Thyroid gland (tissue), 4 donors: ENCODE measurements at regions not wholly inside any gene's neighbourhood (a gene's known extent, or its start where the extent isn't known, plus 50 kb on each side); places are given as distances from the start of the nearest gene placed in this dataset.

Source experiments
- POLR2A ChIP-seq, 2 donors: fragments of 450-650 bp; IDR thresholded peaks; one replicate each; pipeline ENCODE4 v1.6.1; 2017; ENCODE audit warnings: antibody characterized with exemption in 2 of 2, mild to moderate bottlenecking in 2 of 2, moderate library complexity in 1 of 2
- TF ChIP-seq, protein P1 (sequence below), 6 experiments: fragments of 200-600 bp in 3 of 6; fragments of 450-650 bp in 3 of 6; sonication (generic) in 3 of 6; IDR thresholded peaks; one replicate each; pipeline ENCODE4 v1.5.1; 2016 to 2019; ENCODE audit warnings: antibody characterized with exemption in 6 of 6, mild to moderate bottlenecking in 2 of 6, inconsistent platforms in 1 of 6, moderate library complexity in 1 of 6

- TF ChIP-seq, protein P1, sequence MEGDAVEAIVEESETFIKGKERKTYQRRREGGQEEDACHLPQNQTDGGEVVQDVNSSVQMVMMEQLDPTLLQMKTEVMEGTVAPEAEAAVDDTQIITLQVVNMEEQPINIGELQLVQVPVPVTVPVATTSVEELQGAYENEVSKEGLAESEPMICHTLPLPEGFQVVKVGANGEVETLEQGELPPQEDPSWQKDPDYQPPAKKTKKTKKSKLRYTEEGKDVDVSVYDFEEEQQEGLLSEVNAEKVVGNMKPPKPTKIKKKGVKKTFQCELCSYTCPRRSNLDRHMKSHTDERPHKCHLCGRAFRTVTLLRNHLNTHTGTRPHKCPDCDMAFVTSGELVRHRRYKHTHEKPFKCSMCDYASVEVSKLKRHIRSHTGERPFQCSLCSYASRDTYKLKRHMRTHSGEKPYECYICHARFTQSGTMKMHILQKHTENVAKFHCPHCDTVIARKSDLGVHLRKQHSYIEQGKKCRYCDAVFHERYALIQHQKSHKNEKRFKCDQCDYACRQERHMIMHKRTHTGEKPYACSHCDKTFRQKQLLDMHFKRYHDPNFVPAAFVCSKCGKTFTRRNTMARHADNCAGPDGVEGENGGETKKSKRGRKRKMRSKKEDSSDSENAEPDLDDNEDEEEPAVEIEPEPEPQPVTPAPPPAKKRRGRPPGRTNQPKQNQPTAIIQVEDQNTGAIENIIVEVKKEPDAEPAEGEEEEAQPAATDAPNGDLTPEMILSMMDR (IDR thresholded peaks at IDR 0.05), result no peak
- TF ChIP-seq POLR2A (IDR thresholded peaks at IDR 0.05), result no peak
Observed at GRCh38 chrX:112961981-112962380, 121.3 kb upstream of the AMOT start.
